NT2/D1 (cell line): ENCODE measurements at regions not wholly inside any gene's neighbourhood (a gene's known extent, or its start where the extent isn't known, plus 50 kb on each side); places are given as distances from the start of the nearest gene placed in this dataset.

Experiments
- DNase-seq: peaks from one replicate; pipeline ENCODE4 v3.0.0-alpha.2; 2011; ENCODE audit warnings: low read depth, low spot score
- H3K27me3 ChIP-seq: 2 replicates; pipeline ENCODE4 v1.6.0; 2011; ENCODE audit warnings: mild to moderate bottlenecking; ENCODE audit not compliant: insufficient read length, insufficient read depth
- H3K36me3 ChIP-seq: 2 replicates; pipeline ENCODE4 v1.6.1; 2011; ENCODE audit warnings: mild to moderate bottlenecking, low read length, mixed read lengths; ENCODE audit not compliant: insufficient read depth, insufficient read length
- H3K4me1 ChIP-seq: 2 replicates; pipeline ENCODE4 v1.5.1; 2011; ENCODE audit not compliant: insufficient read depth, insufficient read length
- H3K4me3 ChIP-seq: 2 replicates; pipeline ENCODE4 v1.5.1; 2011; ENCODE audit warnings: low read depth; ENCODE audit not compliant: insufficient read length
- H3K9ac ChIP-seq: 2 replicates; pipeline ENCODE4 v1.6.0; 2011; ENCODE audit warnings: low read depth; ENCODE audit not compliant: insufficient read length
- H3K9me3 ChIP-seq: 2 replicates; pipeline ENCODE4 v1.5.1; 2011; ENCODE audit warnings: mild to moderate bottlenecking, low read length; ENCODE audit not compliant: insufficient read depth
- SUZ12 ChIP-seq: IDR thresholded peaks from 2 replicates; pipeline ENCODE4 v1.6.1; 2011; ENCODE audit not compliant: insufficient read length, insufficient read depth; ENCODE audit errors: extremely low read depth
- YY1 ChIP-seq: IDR thresholded peaks from 2 replicates; pipeline ENCODE4 v1.6.1; 2011; ENCODE audit not compliant: insufficient read length, insufficient read depth
- ZNF274 ChIP-seq: IDR thresholded peaks from 2 replicates; pipeline ENCODE4 v1.6.1; 2011; ENCODE audit warnings: mild to moderate bottlenecking, low read depth, low read length

DNA sequence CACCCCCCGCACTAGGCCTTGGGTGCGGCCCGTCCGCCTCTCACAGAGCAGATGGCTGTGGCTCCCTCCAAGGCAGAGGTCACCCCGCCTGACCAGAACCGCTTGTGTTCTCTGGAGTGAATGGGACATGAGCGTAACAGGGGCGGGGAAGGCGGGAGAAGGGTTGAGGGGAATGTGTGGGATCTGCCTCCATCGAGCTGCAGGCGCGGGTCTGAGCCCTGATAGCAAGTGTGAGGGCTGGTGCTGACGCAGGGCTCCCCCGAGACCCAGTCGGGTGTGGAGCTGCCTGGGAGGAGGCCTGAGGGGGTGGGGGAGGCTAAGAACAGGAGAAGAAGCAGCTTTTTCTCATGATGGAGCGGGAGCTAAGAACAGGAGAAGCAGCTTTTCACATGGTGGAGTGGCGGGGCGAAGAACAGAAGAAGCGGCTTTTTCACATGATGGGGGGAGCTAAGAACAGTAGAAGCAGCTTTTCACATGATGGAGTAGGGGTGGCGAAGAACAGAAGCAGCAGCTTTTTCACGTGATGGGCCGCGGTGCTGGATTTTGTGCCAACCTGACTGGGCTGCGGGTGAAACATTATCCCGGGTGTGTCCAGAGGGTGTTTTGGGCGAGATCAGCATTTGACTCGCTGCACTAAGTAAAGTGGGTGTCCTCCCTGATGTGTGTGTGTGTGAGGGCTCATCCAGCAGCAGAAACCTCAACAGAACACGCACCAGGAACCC lies 169.3 kb downstream of the TTLL2 start:
- Histone ChIP-seq H3K9ac (no peak overlapping the region), H3K4me3 (no peak overlapping the region), H3K27me3 (no peaks in the 10 kb centered on the region), H3K9me3 (no peaks in the 10 kb centered on the region), H3K4me1 (peaks cover 8% of the 10 kb centered on the region), H3K36me3 (no peaks in the 10 kb centered on the region)
- no peak for DNase-seq
- TF ChIP-seq ZNF274: no peak
- no peak for TF ChIP-seq YY1
- no peak for TF ChIP-seq SUZ12

DNA sequence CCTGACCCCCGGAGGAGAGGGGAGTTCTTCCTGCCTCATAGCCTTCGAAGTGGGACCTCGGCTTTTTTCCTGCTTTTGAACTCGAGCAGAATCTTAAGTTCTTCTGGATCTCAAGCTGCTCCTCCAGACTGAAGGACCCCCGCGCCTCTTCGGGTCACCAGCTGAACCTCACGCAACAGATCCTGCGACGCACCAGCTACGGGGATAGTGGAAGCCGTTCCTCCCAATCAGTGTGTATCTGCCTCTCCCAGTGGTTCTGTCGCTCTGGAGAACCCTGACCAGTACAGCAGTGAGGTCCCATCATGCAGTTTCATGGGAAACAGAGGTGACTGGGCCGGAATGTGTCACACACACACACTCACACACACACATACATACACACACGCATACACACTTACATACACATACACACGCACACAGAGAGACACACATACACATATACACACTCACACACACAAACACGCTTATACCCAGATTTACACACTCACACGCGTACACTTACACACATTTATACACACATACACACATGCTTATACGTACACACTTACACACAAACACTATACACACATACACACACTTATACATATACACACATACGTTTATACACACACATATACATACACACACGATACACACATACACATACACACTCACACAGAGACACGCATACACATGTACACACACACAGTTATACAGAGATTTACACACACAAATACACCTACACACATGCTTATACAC lies 170.0 kb downstream of the TTLL2 start:
- Histone ChIP-seq H3K9ac (no peak overlapping the region), H3K27me3 (no peaks in the 10 kb centered on the region), H3K9me3 (no peaks in the 10 kb centered on the region), H3K4me1 (peaks cover 8% of the 10 kb centered on the region), H3K4me3 (no peak overlapping the region), H3K36me3 (no peaks in the 10 kb centered on the region)
- TF ChIP-seq YY1 (no peak), ZNF274 (no peak), SUZ12 (no peak)
- no peak for DNase-seq

DNA sequence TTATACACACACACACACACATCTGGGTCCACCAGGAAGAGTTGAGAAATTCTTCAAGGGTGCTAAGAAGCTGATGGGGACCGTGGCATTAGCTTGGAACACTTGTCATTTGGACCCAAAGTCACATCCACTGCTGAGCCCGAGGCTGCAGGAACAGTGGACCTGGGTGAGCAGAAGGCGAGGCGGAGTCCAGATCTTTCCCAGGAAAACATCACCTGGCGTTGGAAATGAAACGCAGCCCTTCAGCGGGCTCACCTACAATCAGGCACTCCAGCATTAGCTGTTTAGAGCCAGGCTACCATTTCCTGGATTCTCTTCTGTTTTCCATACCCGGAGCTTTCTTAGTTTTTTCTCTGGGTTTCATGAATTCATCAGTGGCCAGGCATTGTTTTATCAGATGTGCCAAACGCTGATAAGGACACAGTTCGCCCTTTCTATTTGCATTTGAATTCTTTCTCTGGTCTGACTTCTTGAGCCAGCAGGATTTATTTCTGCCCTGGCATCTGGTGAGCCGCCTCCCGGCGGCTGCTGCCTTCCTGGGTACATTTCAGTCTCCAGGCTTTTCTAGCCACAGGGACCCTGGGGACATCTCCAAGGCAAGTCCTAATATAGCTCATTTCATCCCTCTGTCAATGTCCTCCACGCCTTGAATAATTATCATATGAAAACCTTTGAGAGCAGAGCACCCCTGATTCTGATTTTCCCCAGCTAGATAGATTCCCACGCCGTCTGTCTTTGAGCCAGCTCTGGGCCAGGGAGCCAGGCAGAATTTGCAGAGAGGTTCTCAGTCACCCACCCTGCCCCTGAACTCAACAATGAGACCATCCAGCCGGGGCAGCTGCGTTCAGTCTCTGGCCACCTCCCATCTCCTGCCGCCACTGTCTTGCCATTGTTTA lies 170.9 kb downstream of the TTLL2 start:
- H3K4me1 ChIP-seq: peaks cover 8% of the 10 kb centered on the region
- TF ChIP-seq ZNF274: no peak
- no peak for TF ChIP-seq YY1
- TF ChIP-seq SUZ12: no peak
- H3K9me3 ChIP-seq: no peaks in the 10 kb centered on the region
- no peak overlapping the region for H3K9ac ChIP-seq
- no peaks in the 10 kb centered on the region for H3K27me3 ChIP-seq
- no peak for DNase-seq
- H3K36me3 ChIP-seq: no peaks in the 10 kb centered on the region
- no peak overlapping the region for H3K4me3 ChIP-seq

DNA sequence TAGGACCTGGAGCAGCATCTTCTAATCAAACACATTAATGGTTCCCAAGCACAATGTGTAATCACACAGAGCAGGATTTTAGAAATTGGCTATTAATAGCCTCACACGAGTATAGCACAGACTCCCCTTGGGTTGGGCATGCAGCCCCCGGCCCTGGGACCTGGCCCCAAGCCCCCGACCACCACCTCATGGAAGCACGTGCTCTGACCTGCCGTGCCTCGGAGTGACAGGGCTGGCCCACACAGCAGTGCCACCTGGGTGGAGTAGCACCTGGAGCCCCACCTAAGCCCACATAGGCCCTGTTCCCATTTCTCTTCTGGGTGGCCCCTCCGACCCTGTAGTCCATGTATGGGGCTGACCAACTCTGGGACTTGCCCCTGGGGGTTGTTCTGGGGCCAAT lies 171.8 kb downstream of the TTLL2 start:
- H3K36me3 ChIP-seq: no peaks in the 10 kb centered on the region
- H3K4me1 ChIP-seq: peaks cover 8% of the 10 kb centered on the region
- no peak for DNase-seq
- no peak overlapping the region for H3K4me3 ChIP-seq
- H3K27me3 ChIP-seq: no peaks in the 10 kb centered on the region
- no peaks in the 10 kb centered on the region for H3K9me3 ChIP-seq
- TF ChIP-seq ZNF274: no peak
- no peak overlapping the region for H3K9ac ChIP-seq

DNA sequence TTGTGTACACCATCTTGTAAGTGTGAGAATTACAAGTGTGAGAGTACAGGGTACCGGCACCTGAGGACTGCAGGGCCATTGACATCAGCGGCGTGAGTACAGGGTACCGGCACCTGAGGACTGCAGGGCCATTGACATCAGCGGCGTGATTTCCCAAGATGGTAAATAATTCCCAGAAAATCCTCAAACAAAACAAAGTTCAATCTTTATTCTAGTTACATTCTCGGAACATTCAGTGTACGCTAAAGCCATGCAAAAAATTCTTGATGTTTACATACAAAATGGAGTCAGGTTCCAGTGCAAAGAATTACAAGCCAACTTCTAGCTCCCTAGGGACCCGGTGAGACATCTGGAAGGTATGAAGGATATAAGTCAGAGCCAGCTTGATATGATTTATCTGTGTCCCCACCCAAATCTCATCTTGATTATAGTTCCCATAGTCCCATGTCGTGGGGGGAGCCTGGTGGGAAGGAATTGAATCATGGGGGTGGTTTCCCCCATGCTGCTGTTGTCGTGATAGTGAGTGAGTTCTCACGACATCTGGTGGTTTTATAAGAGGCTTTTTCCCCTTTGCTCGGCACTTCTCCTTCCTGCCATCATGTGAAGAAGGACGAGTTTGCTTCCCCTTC lies 172.7 kb downstream of the TTLL2 start:
- no peak for DNase-seq
- no peak overlapping the region for H3K4me3 ChIP-seq
- TF ChIP-seq YY1 (no peak), ZNF274 (no peak), SUZ12 (no peak)
- no peak overlapping the region for H3K9ac ChIP-seq
- no peaks in the 10 kb centered on the region for H3K27me3 ChIP-seq
- peaks cover 8% of the 10 kb centered on the region for H3K4me1 ChIP-seq
- H3K9me3 ChIP-seq: no peaks in the 10 kb centered on the region
- H3K36me3 ChIP-seq: no peaks in the 10 kb centered on the region

DNA sequence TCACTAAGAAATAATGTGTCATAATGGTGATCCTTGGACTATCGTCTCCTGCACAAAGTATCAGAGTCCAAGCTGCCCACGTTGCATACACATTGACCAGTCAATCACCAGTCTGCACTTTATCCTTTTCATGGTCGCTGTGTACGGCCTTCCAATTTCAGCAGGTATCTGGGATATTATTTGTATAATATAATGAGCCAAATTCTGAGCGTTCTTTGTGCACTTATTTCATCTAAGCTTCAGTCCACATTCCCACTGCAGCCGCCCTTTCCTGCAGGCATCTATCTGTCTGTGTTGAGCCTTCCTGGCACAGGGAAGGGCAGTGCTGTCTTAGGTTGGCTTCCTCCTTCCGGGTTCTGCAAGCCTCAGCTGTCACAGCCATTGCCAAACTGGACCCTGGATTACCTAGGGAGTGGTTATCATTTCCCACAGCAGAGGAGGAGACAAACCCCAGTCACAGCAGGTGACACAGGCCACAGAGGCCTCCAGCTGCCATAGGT lies 174.3 kb downstream of the TTLL2 start:
- no peak for DNase-seq
- no peaks in the 10 kb centered on the region for H3K9me3 ChIP-seq
- no peaks in the 10 kb centered on the region for H3K27me3 ChIP-seq
- H3K36me3 ChIP-seq: no peaks in the 10 kb centered on the region
- H3K4me1 ChIP-seq: peaks cover 5% of the 10 kb centered on the region
- H3K9ac ChIP-seq: no peak overlapping the region
- no peak for TF ChIP-seq YY1
- no peak for TF ChIP-seq ZNF274
- TF ChIP-seq SUZ12: no peak
- H3K4me3 ChIP-seq: no peak overlapping the region
